Ishikawa (cell line): ENCODE measurements at regions not wholly inside any gene's neighbourhood (a gene's known extent, or its start where the extent isn't known, plus 50 kb on each side); places are given as distances from the start of the nearest gene placed in this dataset.

Experiments used
- CEBPB ChIP-seq: IDR thresholded peaks from 2 replicates; pipeline ENCODE4 v1.6.1; 2012
- CREB1 ChIP-seq: IDR thresholded peaks from 2 replicates; pipeline ENCODE4 v1.6.1; 2012; ENCODE audit warnings: low read depth
- EGR1 ChIP-seq: IDR thresholded peaks from 2 replicates; pipeline ENCODE4 v1.6.1; 2012
- EP300 ChIP-seq: IDR thresholded peaks from 2 replicates; pipeline ENCODE4 v1.6.1; 2012; ENCODE audit warnings: borderline replicate concordance
- FOXM1 ChIP-seq: IDR thresholded peaks from 2 replicates; pipeline ENCODE4 v1.6.1; 2012; ENCODE audit warnings: low read depth, borderline replicate concordance
- MAX ChIP-seq: IDR thresholded peaks from 2 replicates; pipeline ENCODE4 v1.6.1; 2012
- NFIC ChIP-seq: IDR thresholded peaks from 2 replicates; pipeline ENCODE4 v1.6.1; 2012
- RAD21 ChIP-seq: IDR thresholded peaks from 2 replicates; pipeline ENCODE4 v1.6.1; 2012; ENCODE audit warnings: low read depth
- REST ChIP-seq: IDR thresholded peaks from 2 replicates; pipeline ENCODE4 v1.6.1; 2012; ENCODE audit warnings: low read depth, mild to moderate bottlenecking
- TAF1 ChIP-seq: IDR thresholded peaks from 2 replicates; pipeline ENCODE4 v1.6.1; 2012; ENCODE audit warnings: low read depth, mild to moderate bottlenecking
- TCF12 ChIP-seq: IDR thresholded peaks from 2 replicates; pipeline ENCODE4 v1.6.1; 2012; ENCODE audit warnings: low read depth
- TEAD4 ChIP-seq: IDR thresholded peaks from 2 replicates; pipeline ENCODE4 v1.6.1; 2012
- USF1 ChIP-seq: IDR thresholded peaks from 2 replicates; pipeline ENCODE4 v1.6.1; 2012
- YY1 ChIP-seq: IDR thresholded peaks from 2 replicates; pipeline ENCODE4 v1.6.1; 2012; ENCODE audit warnings: low read depth
- ZBTB7A ChIP-seq: IDR thresholded peaks from 2 replicates; pipeline ENCODE4 v1.6.1; 2012; ENCODE audit warnings: low read depth

GRCh38 chr4:27474691-27475090, 614.0 kb downstream of the STIM2 start:
- no peak for TF ChIP-seq EGR1
- no peak for TF ChIP-seq TCF12

GRCh38 chr4:27484216-27484615, 623.6 kb downstream of the STIM2 start:
- TF ChIP-seq EP300: no peak
- TF ChIP-seq FOXM1: no peak

- TF ChIP-seq RAD21: no peak
- TF ChIP-seq CREB1: no peak
- TF ChIP-seq YY1: no peak
- TF ChIP-seq TAF1: no peak
- TF ChIP-seq EP300: no peak
- no peak for TF ChIP-seq MAX
- no peak for TF ChIP-seq TEAD4
- no peak for TF ChIP-seq REST
These were observed 629.7 kb downstream of the STIM2 start for GRCh38 chr4:27490315-27490714.

- TF ChIP-seq NFIC: no peak
These were observed 630.1 kb downstream of the STIM2 start for GRCh38 chr4:27490766-27491165.

DNA sequence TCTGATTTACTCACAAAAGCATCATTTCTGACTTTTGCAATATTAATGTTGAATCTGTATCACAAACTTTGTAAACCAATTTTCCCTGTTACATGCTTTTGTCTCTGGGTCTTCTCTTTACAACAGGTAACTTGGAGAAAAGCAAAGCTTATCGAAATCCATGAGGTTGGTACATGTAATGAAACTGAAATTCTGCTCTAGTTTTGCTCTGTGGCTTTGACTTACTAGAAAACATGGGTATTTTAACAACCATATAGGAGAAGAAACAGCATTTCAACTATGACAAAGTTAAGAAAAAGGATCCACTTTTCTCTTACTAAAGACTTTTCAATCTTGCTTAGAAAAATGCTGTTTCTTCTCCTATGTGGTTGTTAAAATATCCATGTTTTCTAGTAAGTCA, 645.8 kb downstream of the STIM2 start:
- no peak for TF ChIP-seq FOXM1
- TF ChIP-seq YY1: no peak
- TF ChIP-seq EGR1: no peak
- no peak for TF ChIP-seq USF1

GRCh38 chr4:27514711-27515110, 654.1 kb downstream of the STIM2 start:
- no peak for TF ChIP-seq USF1

GRCh38 chr4:27515140-27515539, 654.5 kb downstream of the STIM2 start:
- TF ChIP-seq NFIC (no peak), USF1 (no peak), TAF1 (no peak), REST (no peak), YY1 (no peak), TEAD4 (no peak), FOXM1 (no peak), EGR1 (no peak), ZBTB7A (no peak), EP300 (no peak), CEBPB (no peak), RAD21 (no peak)

DNA sequence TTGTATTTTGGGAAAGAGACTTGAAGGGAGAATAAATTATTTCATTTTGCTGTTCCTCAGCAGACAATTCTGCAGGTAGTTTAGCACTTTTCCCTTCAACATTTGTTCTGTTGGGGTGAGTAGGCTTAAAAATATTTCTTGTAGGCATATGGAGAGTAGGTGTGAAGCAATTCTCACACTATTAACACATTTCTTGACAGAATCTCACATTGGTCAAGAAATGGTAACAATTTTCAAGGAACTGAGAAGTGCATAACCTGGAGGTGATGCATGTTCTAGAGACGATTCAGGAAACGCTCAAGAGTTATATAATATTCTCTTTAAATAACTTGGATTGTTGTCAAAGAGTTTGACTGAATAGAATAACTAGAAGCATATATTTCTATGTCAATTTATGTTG, 658.2 kb downstream of the STIM2 start:
- TF ChIP-seq NFIC (no peak), EP300 (no peak), ZBTB7A (no peak), RAD21 (no peak), USF1 (no peak), EGR1 (no peak), TAF1 (no peak), REST (no peak), MAX (no peak), CREB1 (no peak), CEBPB (no peak), TEAD4 (no peak)
